Heart left ventricle (tissue), 13 donors: ENCODE measurements at regions not wholly inside any gene's neighbourhood (a gene's known extent, or its start where the extent isn't known, plus 50 kb on each side); places are given as distances from the start of the nearest gene placed in this dataset.

Experiments
- POLR2A ChIP-seq, 2 donors: fragments of 450-650 bp; IDR thresholded peaks; one replicate each; pipeline ENCODE4 v1.6.1; 2017; ENCODE audit warnings: antibody characterized with exemption in 2 of 2, mild to moderate bottlenecking in 2 of 2, moderate library complexity in 2 of 2
- TF ChIP-seq, protein P1 (sequence below), 12 donors: fragments of 200-600 bp; sonication (generic) in 4 of 12; IDR thresholded peaks; one replicate each; pipeline versions ENCODE4 v1.5.0 to v1.8.0; 2018 to 2022; ENCODE audit warnings: antibody characterized with exemption in 12 of 12, mild to moderate bottlenecking in 5 of 12
- donor health status: ischemic (EF 13 %, LVEDD 7.1; RV severe dilation, severe dysfunction).
- donor health status: DM: no; HTN: yes; CAD: no.
- donor health status: DM: no; HTN: no; CAD: no.
- donor health status: ischemic (EF 25% LVEDD 6.9; RV normal size, moderate dysfunction).
- donor health status: ischemic (EF 25% LVEDD 5.7; RV mildly dilated, moderate dysfunction).
- donor health status: ischemic (EF 35%, LVEDD 5.7; RV mildly dilated, moderate dysfunction).
- donor health status: nonischemic (EF 11% LVEDD 7.7; RV severe dilation, severe dysfunction).
- donor health status: DM: yes; HTN: yes; CAD: no.
- donor health status: PGD.
- donor health status: ischemic (EF 29% LVEDD 5.4; RV normal size, mild dysfunction).
- donor health status: nonischemic (EF 23%, LVEDD 6.1; RV moderate dilation, normal function).

DNA sequence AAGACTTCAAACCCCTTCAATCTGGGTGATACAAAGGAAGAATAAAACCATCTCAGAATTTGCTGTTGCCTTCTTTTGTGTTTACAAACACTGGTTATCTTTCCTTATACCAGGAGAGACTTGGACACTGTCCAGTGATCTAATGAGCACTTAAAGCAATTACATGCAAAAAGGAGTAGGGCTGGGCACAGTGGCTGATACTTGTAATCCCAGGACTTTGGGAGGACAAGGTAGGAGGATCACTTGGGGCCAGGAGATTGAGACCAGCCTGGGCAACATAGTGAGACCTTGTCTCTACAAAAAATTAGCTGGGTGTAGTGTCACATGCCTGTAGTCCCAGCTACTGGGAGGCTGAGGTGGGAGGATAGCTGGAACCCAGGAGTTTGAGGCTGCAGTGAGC lies 95.7 kb upstream of the DRD5 start:
- TF ChIP-seq, protein P1, sequence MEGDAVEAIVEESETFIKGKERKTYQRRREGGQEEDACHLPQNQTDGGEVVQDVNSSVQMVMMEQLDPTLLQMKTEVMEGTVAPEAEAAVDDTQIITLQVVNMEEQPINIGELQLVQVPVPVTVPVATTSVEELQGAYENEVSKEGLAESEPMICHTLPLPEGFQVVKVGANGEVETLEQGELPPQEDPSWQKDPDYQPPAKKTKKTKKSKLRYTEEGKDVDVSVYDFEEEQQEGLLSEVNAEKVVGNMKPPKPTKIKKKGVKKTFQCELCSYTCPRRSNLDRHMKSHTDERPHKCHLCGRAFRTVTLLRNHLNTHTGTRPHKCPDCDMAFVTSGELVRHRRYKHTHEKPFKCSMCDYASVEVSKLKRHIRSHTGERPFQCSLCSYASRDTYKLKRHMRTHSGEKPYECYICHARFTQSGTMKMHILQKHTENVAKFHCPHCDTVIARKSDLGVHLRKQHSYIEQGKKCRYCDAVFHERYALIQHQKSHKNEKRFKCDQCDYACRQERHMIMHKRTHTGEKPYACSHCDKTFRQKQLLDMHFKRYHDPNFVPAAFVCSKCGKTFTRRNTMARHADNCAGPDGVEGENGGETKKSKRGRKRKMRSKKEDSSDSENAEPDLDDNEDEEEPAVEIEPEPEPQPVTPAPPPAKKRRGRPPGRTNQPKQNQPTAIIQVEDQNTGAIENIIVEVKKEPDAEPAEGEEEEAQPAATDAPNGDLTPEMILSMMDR (IDR thresholded peaks at IDR 0.05), result no peak
- TF ChIP-seq POLR2A (IDR thresholded peaks at IDR 0.05), result no peak
